Hepatocyte (in vitro differentiated cells): ENCODE measurements at regions not wholly inside any gene's neighbourhood (a gene's known extent, or its start where the extent isn't known, plus 50 kb on each side); places are given as distances from the start of the nearest gene placed in this dataset.

Experiments
- DNase-seq: peaks from one replicate; pipeline ENCODE4 v3.0.0-alpha.2; 2016; ENCODE audit warnings: low spot score
- H2AFZ ChIP-seq: fragments of 200-600 bp; sonication (generic); 2 replicates; pipeline ENCODE4 v1.6.0; 2016; ENCODE audit warnings: antibody characterized with exemption, mild to moderate bottlenecking
- H3K27ac ChIP-seq: fragments of 200-600 bp; sonication (generic); 2 replicates; pipeline ENCODE4 v1.5.1; 2016; ENCODE audit warnings: mild to moderate bottlenecking
- H3K27me3 ChIP-seq: fragments of 200-600 bp; sonication (generic); 2 replicates; pipeline ENCODE4 v1.6.1; 2016
- H3K36me3 ChIP-seq: fragments of 200-600 bp; sonication (generic); replicated peaks from 2 replicates; pipeline ENCODE4 v1.5.1; 2016; ENCODE audit warnings: low read depth; ENCODE audit not compliant: insufficient read depth
- H3K4me1 ChIP-seq: fragments of 200-600 bp; sonication (generic); 2 replicates; pipeline ENCODE4 v1.5.1; 2016; ENCODE audit warnings: mild to moderate bottlenecking, moderate library complexity; ENCODE audit not compliant: insufficient read depth
- H3K4me2 ChIP-seq: fragments of 200-600 bp; sonication (generic); 2 replicates; pipeline ENCODE4 v1.6.0; 2016
- H3K4me3 ChIP-seq: fragments of 200-600 bp; sonication (generic); 2 replicates; pipeline ENCODE4 v1.5.1; 2016; ENCODE audit warnings: mild to moderate bottlenecking
- H3K79me2 ChIP-seq: fragments of 200-600 bp; sonication (generic); 2 replicates; pipeline ENCODE4 v1.6.0; 2017; ENCODE audit warnings: mild to moderate bottlenecking
- H3K9me2 ChIP-seq: fragments of 200-600 bp; sonication (generic); replicated peaks from 2 replicates; pipeline ENCODE4 v1.6.0; 2017; ENCODE audit warnings: mild to moderate bottlenecking; ENCODE audit not compliant: insufficient read depth
- H3K9me3 ChIP-seq: fragments of 200-600 bp; sonication (generic); 2 replicates; pipeline ENCODE4 v1.5.1; 2016; ENCODE audit warnings: low read depth, mild to moderate bottlenecking
- H4K20me1 ChIP-seq: fragments of 200-600 bp; sonication (generic); 2 replicates; pipeline ENCODE4 v1.6.0; 2016; ENCODE audit warnings: mild to moderate bottlenecking; ENCODE audit not compliant: insufficient read depth, poor library complexity, severe bottlenecking
- CTCF ChIP-seq: fragments of 200-600 bp; sonication (generic); IDR thresholded peaks from 2 replicates; pipeline ENCODE4 v1.5.1; 2016; ENCODE audit warnings: antibody characterized with exemption, mild to moderate bottlenecking; ENCODE audit not compliant: poor library complexity
- EZH2 ChIP-seq: fragments of 200-600 bp; sonication (generic); IDR thresholded peaks from 2 replicates; pipeline ENCODE4 v1.6.1; 2016; ENCODE audit warnings: antibody characterized with exemption, mild to moderate bottlenecking, borderline replicate concordance
- EZH2phosphoT487 ChIP-seq: fragments of 200-600 bp; sonication (generic); IDR thresholded peaks from one replicate; pipeline ENCODE4 v1.6.1; 2018; ENCODE audit warnings: antibody characterized with exemption, mild to moderate bottlenecking, low read depth, moderate library complexity; ENCODE audit not compliant: unreplicated experiment, severe bottlenecking
- WGBS: methylation state at CpG from one replicate; pipeline ENCODE4 v1.1.6; 2016; ENCODE audit warnings: low lambda C conversion rate; ENCODE audit errors: missing lambda C conversion rate; 5-methylcytosine and 5-hydroxymethylcytosine counted together

GRCh38 chr13:22316494-22317025 is 645.7 kb downstream of the FGF9 start:
- H3K9me2 ChIP-seq = no peaks in the 10 kb centered on the region
- no peaks in the 10 kb centered on the region for H3K4me1 ChIP-seq
- no peaks in the 10 kb centered on the region for H3K79me2 ChIP-seq
- no peak overlapping the region for H3K4me3 ChIP-seq
- no peak for TF ChIP-seq EZH2phosphoT487
- TF ChIP-seq CTCF = no peak
- TF ChIP-seq EZH2 = no peak
- no peaks in the 10 kb centered on the region for H3K36me3 ChIP-seq
- no peak overlapping the region for H3K27ac ChIP-seq
- 81% methylated on average over 8 of the region's 8 CpGs for WGBS
- no peak overlapping the region for H2AFZ ChIP-seq
- H3K27me3 ChIP-seq = no peaks in the 10 kb centered on the region
- H3K4me2 ChIP-seq = no peak overlapping the region
- no peak for DNase-seq
- H4K20me1 ChIP-seq = no peaks in the 10 kb centered on the region
- no peaks in the 10 kb centered on the region for H3K9me3 ChIP-seq

- Histone ChIP-seq H4K20me1 (no peaks in the 10 kb centered on the region), H3K4me2 (no peak overlapping the region), H2AFZ (no peak overlapping the region), H3K36me3 (no peaks in the 10 kb centered on the region), H3K9me2 (no peaks in the 10 kb centered on the region), H3K4me1 (no peaks in the 10 kb centered on the region), H3K4me3 (no peak overlapping the region), H3K9me3 (no peaks in the 10 kb centered on the region), H3K27me3 (no peaks in the 10 kb centered on the region), H3K79me2 (no peaks in the 10 kb centered on the region), H3K27ac (no peak overlapping the region)
- DNase-seq = no peak
- TF ChIP-seq EZH2phosphoT487 (no peak), CTCF (no peak), EZH2 (no peak)
- 78% methylated on average over 3 of the region's 3 CpGs for WGBS
These were observed 650.1 kb downstream of the FGF9 start for GRCh38 chr13:22320991-22321390.

- H3K4me1 ChIP-seq = no peaks in the 10 kb centered on the region
- H2AFZ ChIP-seq = no peak overlapping the region
- H3K4me3 ChIP-seq = no peak overlapping the region
- no peaks in the 10 kb centered on the region for H4K20me1 ChIP-seq
- H3K27ac ChIP-seq = no peak overlapping the region
- 64% methylated on average over 3 of the region's 3 CpGs for WGBS
- no peaks in the 10 kb centered on the region for H3K27me3 ChIP-seq
- H3K9me3 ChIP-seq = no peaks in the 10 kb centered on the region
- TF ChIP-seq EZH2 = no peak
- no peak for TF ChIP-seq CTCF
- H3K79me2 ChIP-seq = no peaks in the 10 kb centered on the region
- no peak overlapping the region for H3K4me2 ChIP-seq
- no peaks in the 10 kb centered on the region for H3K9me2 ChIP-seq
- H3K36me3 ChIP-seq = no peaks in the 10 kb centered on the region
- no peak for DNase-seq
These were observed 654.9 kb downstream of the FGF9 start for GRCh38 chr13:22325761-22326160.

GRCh38 chr13:22332416-22332815 is 661.5 kb downstream of the FGF9 start:
- Histone ChIP-seq H3K4me1 (no peaks in the 10 kb centered on the region), H4K20me1 (no peaks in the 10 kb centered on the region), H3K36me3 (no peaks in the 10 kb centered on the region), H3K79me2 (no peaks in the 10 kb centered on the region), H3K9me3 (no peaks in the 10 kb centered on the region), H3K27me3 (no peaks in the 10 kb centered on the region), H3K9me2 (no peaks in the 10 kb centered on the region), H2AFZ (no peak overlapping the region), H3K4me2 (no peak overlapping the region), H3K4me3 (no peak overlapping the region), H3K27ac (no peak overlapping the region)
- 87% methylated on average over 7 of the region's 7 CpGs for WGBS
- no peak for DNase-seq
- TF ChIP-seq CTCF (no peak), EZH2phosphoT487 (no peak), EZH2 (no peak)
